Fibroblast of villous mesenchyme (primary cell): ENCODE measurements at regions not wholly inside any gene's neighbourhood (a gene's known extent, or its start where the extent isn't known, plus 50 kb on each side); places are given as distances from the start of the nearest gene placed in this dataset.
"Not testable (repeated sequence)": the region's sequence is repeated elsewhere in the genome, so short reads cannot be mapped to it uniquely, and the experiment has no call there.

Experiments
- DNase-seq: peaks from one replicate; pipeline ENCODE4 v3.0.0-alpha.2; 2010; ENCODE audit warnings: low read depth
- H3K4me3 ChIP-seq: 2 replicates; pipeline ENCODE4 v1.5.1; 2011; ENCODE audit warnings: low read depth, mild to moderate bottlenecking, low read length
- TF ChIP-seq, protein P1 (sequence below): IDR thresholded peaks from 2 replicates; pipeline ENCODE4 v1.5.1; 2012; ENCODE audit warnings: low read depth, mild to moderate bottlenecking, low read length; ENCODE audit not compliant: insufficient read depth

DNA sequence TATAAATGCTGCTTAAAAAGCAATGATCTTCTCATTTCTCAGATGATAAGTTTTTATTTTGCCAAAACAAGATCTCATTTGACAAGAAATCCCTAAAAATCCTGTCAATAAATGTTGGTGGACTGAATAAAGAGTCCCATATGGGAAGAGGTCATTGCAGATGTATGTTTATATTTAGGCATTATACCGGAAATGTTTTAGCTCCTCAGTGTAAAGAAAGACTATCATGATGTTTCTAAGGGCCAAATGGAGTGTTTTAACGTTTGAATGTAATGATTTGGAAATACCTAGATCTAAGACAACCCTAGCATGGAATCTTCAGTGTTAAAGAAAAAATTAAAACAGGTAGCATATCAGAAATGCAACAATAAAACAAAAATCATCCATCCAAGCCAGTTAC lies 457.8 kb upstream of the NFE2L3 start:
- TF ChIP-seq, protein P1, sequence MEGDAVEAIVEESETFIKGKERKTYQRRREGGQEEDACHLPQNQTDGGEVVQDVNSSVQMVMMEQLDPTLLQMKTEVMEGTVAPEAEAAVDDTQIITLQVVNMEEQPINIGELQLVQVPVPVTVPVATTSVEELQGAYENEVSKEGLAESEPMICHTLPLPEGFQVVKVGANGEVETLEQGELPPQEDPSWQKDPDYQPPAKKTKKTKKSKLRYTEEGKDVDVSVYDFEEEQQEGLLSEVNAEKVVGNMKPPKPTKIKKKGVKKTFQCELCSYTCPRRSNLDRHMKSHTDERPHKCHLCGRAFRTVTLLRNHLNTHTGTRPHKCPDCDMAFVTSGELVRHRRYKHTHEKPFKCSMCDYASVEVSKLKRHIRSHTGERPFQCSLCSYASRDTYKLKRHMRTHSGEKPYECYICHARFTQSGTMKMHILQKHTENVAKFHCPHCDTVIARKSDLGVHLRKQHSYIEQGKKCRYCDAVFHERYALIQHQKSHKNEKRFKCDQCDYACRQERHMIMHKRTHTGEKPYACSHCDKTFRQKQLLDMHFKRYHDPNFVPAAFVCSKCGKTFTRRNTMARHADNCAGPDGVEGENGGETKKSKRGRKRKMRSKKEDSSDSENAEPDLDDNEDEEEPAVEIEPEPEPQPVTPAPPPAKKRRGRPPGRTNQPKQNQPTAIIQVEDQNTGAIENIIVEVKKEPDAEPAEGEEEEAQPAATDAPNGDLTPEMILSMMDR, result no peak
- no peak for DNase-seq
- H3K4me3 ChIP-seq, result no peak overlapping the region

DNA sequence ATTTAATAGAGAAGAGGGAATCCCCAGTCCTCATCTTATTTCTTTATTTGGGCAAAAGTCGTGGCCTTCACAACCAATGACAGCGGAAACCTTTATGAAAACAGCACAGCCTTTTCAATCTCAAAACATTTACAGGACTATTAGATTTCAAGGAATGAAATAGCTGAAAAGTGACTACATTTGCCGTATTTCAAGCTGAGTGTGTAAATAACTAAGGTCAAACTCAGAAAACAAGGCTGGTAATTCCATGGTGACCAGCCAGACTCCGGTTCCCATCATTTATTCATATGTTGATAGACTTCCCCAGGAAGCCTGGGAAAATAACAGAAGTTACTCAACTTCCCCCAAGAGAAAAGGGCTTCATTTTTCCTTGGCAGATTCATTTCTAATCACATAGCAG lies 457.3 kb upstream of the NFE2L3 start:
- DNase-seq, result peak; percentile 9
- TF ChIP-seq, protein P1, result no peak
- H3K4me3 ChIP-seq, result no peak overlapping the region

DNA sequence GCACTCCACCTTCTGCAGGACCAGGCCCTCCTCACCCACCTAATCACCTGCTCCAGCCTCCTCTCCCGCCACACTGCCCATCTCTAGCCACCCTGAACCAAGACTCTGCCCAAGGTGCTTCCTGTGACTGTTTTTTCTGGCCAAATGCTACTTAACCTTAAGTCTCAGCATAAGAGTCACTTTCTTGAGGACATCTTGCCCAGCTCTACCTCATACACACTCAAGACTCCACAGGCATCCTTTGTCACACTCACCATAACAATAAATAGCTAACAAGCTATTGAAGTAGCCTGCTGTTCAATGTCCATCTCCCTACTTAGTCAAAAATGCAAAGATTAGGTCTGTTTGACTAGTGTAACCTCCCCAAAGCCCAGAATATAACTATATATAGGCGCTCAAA lies 455.4 kb upstream of the NFE2L3 start:
- TF ChIP-seq, protein P1, result no peak
- no peak for DNase-seq

DNA sequence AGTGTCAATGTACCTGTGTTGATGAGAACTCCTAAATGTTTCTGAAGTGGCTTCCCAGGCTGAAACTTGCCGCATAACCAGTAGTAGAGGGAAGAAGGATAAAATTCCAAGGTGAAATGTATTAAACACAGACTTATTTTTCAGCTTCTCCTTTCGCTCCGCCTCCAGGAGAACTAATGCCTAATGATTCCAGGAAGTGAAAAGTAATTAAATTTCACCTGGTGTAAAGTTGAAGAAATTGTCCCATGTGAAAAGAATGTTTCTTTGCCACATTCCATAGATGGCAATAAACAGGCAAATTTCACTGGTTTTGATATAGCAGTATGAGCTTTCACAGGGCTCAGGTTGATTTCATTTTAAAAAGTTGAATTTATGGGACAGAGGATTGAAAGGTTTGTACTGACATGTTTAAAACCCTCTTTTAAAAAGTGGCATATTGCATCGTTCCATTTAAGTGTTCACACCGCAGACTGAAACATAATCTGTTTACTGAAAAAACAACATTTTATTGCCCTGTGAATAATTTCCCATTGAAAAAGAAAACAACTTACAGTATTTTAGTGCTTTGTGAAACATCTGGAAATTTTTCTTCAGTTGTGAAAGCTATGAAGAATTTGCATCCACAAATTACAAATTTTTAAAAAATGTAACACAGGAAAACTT lies 453.4 kb upstream of the NFE2L3 start:
- TF ChIP-seq, protein P1, result no peak
- no peak overlapping the region for H3K4me3 ChIP-seq
- DNase-seq, result peak; percentile 12

More for the DNA sequence above, 455.4 kb upstream of the NFE2L3 start:
- no peak overlapping the region for H3K4me3 ChIP-seq

DNA sequence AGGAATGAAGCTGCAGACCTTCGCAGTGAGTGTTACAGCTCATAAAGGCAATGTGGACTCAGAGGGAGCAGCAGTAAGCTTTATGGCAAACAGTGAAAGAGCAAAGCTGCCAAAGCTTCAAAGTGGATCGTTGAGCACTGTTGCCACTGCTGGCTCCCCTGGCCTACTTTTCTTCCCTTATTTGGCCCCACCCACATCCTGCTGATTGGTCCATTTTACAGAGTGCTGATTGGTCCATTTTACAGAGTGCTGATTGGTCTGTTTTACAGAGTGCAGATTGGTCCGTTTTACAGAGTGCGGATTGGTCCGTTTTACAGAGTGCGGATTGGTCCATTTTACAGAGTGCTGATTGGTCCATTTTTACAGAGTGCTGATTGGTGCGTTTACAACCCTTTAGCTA lies 451.9 kb upstream of the NFE2L3 start:
- not testable (repeated sequence) for DNase-seq, H3K4me3 ChIP-seq

DNA sequence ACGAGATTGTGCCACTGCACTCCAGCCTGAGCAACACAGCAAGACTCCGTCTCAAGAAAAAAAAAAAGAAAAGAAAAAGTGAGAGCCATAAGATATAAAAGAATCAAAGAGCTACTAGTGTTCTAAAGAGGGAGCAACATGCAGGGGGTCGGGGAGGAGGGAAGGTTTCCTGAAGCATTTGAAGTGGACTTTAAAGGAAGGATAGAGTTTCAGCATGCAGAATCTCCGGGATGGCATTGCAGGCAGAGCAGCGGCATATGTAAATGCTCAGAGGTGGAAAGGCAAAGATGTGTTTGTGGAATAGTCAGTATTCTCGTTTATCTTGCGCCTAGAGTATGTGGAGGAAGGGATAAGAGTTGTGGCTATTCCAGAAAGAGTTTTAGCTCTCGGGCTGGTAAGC lies 447.6 kb upstream of the NFE2L3 start:
- no peak for DNase-seq
- TF ChIP-seq, protein P1, result no peak
- no peak overlapping the region for H3K4me3 ChIP-seq

DNA sequence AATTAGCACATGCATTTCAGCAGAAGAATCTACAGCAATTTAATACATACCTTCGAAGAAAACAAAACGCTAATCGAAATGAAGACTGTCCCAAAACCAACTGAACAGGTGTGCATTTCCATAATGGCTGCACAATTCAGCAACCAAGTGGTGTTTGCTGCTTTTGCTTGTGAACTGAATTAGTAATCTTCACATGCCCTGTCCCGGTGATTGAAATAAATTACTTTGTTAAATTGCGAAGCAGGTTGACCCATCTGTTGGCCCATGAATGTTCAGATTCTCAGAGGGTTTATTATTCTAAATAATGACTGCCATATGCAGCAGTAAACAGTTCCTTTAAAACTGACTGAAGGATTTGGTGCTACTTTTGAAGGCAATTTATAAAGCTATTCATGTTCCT lies 445.2 kb upstream of the NFE2L3 start:
- H3K4me3 ChIP-seq, result no peak overlapping the region
- TF ChIP-seq, protein P1, result no peak
- no peak for DNase-seq
